Glutamatergic neuron (in vitro differentiated cells): ENCODE measurements at regions not wholly inside any gene's neighbourhood (a gene's known extent, or its start where the extent isn't known, plus 50 kb on each side); places are given as distances from the start of the nearest gene placed in this dataset.

Experiments used
- DNase-seq: peaks from one replicate; pipeline ENCODE4 v3.0.0; 2022
- H3K27ac Mint-ChIP-seq: one replicate; pipeline ENCODE4 v1.8.0; 2020; ENCODE audit warnings: mild to moderate bottlenecking, mixed read lengths, inconsistent platforms; ENCODE audit not compliant: unreplicated experiment
- H3K27me3 Mint-ChIP-seq: one replicate; pipeline ENCODE4 v1.8.0; 2020; ENCODE audit warnings: mild to moderate bottlenecking, moderate library complexity, mixed read lengths, inconsistent platforms; ENCODE audit not compliant: unreplicated experiment
- H3K36me3 Mint-ChIP-seq: one replicate; pipeline ENCODE4 v1.8.0; 2020; ENCODE audit warnings: mild to moderate bottlenecking, mixed read lengths, inconsistent platforms; ENCODE audit not compliant: unreplicated experiment
- H3K4me1 Mint-ChIP-seq: one replicate; pipeline ENCODE4 v1.8.0; 2020; ENCODE audit warnings: mild to moderate bottlenecking, low read depth, mixed read lengths, inconsistent platforms; ENCODE audit not compliant: unreplicated experiment
- H3K4me3 Mint-ChIP-seq: one replicate; pipeline ENCODE4 v1.8.0; 2020; ENCODE audit warnings: mild to moderate bottlenecking, mixed read lengths, inconsistent platforms; ENCODE audit not compliant: unreplicated experiment
- H3K9me3 Mint-ChIP-seq: one replicate; pipeline ENCODE4 v1.8.0; 2020; ENCODE audit warnings: mild to moderate bottlenecking, moderate library complexity, mixed read lengths, inconsistent platforms; ENCODE audit not compliant: unreplicated experiment
- TF ChIP-seq, protein P1 (sequence below): fragments of 200-600 bp; sonication (generic); IDR thresholded peaks from one replicate; pipeline ENCODE4 v1.5.0; 2021; ENCODE audit not compliant: partially characterized antibody, unreplicated experiment

DNA sequence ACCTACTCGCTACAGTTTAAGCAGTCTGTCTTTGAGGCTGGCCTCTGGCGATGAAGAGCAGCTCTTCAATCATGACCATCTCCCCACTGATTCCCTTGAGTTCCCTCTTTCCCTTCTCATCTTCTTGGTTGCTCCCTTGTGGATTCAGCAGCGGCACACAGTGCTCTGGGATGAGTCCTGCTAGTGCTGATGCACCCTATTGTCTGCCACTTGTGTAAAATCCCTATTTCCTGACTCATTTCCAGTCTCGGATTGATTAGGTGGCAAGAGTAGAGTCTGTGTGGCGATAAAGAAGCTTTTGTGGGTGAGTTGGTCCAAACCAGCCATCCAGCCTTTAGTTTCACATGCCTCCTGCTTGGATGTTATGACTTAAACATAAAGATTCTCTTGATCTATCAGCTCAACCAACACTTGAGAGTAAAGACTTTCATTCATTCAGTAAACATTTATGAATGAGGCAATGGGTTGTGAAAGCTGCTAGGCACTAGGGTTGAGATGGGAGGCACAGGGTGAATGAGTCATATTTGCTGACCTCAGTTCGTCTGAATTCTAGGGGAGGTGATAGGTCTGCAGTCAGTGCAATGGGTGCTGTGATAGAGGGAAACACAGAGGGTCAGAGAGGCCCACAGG, 219.4 kb upstream of the RAG2 start:
- H3K9me3 Mint-ChIP-seq, result no peaks in the 10 kb centered on the region
- no peaks in the 10 kb centered on the region for H3K36me3 Mint-ChIP-seq
- DNase-seq, result no peak
- H3K27me3 Mint-ChIP-seq, result no peaks in the 10 kb centered on the region
- H3K4me1 Mint-ChIP-seq, result peaks cover 3% of the 10 kb centered on the region
- TF ChIP-seq, protein P1, sequence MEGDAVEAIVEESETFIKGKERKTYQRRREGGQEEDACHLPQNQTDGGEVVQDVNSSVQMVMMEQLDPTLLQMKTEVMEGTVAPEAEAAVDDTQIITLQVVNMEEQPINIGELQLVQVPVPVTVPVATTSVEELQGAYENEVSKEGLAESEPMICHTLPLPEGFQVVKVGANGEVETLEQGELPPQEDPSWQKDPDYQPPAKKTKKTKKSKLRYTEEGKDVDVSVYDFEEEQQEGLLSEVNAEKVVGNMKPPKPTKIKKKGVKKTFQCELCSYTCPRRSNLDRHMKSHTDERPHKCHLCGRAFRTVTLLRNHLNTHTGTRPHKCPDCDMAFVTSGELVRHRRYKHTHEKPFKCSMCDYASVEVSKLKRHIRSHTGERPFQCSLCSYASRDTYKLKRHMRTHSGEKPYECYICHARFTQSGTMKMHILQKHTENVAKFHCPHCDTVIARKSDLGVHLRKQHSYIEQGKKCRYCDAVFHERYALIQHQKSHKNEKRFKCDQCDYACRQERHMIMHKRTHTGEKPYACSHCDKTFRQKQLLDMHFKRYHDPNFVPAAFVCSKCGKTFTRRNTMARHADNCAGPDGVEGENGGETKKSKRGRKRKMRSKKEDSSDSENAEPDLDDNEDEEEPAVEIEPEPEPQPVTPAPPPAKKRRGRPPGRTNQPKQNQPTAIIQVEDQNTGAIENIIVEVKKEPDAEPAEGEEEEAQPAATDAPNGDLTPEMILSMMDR, result no peak
- H3K27ac Mint-ChIP-seq, result no peak overlapping the region
- no peak overlapping the region for H3K4me3 Mint-ChIP-seq

DNA sequence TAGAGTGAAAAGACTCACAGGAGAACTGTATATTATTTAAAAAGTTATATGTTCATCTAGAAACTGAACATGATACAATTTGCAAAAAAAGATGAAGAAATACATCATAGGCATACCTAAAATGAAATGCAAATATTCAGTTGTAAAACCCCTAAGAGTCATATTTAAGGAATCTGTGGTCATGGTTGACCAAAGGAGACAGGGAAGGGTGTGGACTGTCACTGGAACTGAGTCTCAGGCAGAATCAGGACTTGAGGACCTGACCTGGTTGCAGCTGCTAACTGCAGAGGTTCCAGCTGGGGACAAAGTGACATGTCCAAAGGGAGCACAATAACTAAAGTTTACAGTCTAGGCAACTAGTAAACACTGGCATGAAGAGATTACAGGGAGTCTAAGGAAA, 211.3 kb upstream of the RAG2 start:
- peaks cover 14% of the 10 kb centered on the region for H3K4me1 Mint-ChIP-seq
- no peak for DNase-seq
- peaks cover 7% of the 10 kb centered on the region for H3K27me3 Mint-ChIP-seq
- peaks cover 7% of the 10 kb centered on the region for H3K9me3 Mint-ChIP-seq
- no peak overlapping the region for H3K4me3 Mint-ChIP-seq
- no peak overlapping the region for H3K27ac Mint-ChIP-seq
- H3K36me3 Mint-ChIP-seq, result no peaks in the 10 kb centered on the region
- TF ChIP-seq, protein P1, result no peak

DNA sequence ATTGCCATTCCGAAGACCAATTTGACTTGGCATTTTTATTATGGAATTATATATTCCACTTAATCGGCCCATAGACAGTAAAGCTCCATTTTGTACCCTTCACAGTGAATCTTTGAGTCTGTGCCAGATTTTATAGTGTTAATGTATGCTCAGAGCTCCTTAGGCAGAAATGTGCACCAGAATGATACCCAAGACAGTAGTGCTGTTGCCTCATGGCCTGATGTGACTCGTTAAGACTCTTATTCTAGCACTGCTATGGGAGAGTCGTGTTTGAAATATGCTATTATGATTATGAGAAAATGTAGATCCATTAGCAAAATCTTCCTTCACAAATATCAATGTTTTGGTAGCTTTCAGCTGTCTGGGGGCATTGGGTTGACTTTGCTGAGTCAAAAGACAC, 209.8 kb upstream of the RAG2 start:
- H3K4me1 Mint-ChIP-seq, result peaks cover 14% of the 10 kb centered on the region
- H3K9me3 Mint-ChIP-seq, result peaks cover 7% of the 10 kb centered on the region
- H3K27me3 Mint-ChIP-seq, result peaks cover 7% of the 10 kb centered on the region
- TF ChIP-seq, protein P1, result no peak
- no peaks in the 10 kb centered on the region for H3K36me3 Mint-ChIP-seq
- H3K27ac Mint-ChIP-seq, result no peak overlapping the region
- H3K4me3 Mint-ChIP-seq, result no peak overlapping the region
- no peak for DNase-seq

DNA sequence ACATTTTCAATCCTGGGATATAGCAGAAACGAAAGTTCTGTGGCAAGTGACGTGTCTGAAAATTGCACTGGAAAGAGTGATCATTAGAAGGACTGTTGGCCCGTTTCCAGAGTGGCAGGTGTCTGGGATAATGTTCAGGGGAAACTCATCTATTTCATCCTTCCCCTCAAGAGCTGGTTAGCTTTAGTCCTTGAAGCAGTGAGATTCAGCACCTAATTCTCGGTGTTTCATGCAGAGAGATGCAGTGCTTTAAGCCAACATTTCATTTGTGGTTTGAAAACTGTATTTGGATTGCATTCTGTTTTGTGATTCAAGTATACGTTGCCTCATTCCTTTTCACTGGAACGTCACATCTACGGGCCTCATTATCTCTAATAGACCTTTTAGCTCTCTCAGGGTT, 205.0 kb upstream of the RAG2 start:
- TF ChIP-seq, protein P1, result no peak
- no peak overlapping the region for H3K27ac Mint-ChIP-seq
- H3K27me3 Mint-ChIP-seq, result no peaks in the 10 kb centered on the region
- no peak overlapping the region for H3K4me3 Mint-ChIP-seq
- no peak for DNase-seq
- H3K4me1 Mint-ChIP-seq, result no peaks in the 10 kb centered on the region
- no peaks in the 10 kb centered on the region for H3K9me3 Mint-ChIP-seq
- H3K36me3 Mint-ChIP-seq, result no peaks in the 10 kb centered on the region

DNA sequence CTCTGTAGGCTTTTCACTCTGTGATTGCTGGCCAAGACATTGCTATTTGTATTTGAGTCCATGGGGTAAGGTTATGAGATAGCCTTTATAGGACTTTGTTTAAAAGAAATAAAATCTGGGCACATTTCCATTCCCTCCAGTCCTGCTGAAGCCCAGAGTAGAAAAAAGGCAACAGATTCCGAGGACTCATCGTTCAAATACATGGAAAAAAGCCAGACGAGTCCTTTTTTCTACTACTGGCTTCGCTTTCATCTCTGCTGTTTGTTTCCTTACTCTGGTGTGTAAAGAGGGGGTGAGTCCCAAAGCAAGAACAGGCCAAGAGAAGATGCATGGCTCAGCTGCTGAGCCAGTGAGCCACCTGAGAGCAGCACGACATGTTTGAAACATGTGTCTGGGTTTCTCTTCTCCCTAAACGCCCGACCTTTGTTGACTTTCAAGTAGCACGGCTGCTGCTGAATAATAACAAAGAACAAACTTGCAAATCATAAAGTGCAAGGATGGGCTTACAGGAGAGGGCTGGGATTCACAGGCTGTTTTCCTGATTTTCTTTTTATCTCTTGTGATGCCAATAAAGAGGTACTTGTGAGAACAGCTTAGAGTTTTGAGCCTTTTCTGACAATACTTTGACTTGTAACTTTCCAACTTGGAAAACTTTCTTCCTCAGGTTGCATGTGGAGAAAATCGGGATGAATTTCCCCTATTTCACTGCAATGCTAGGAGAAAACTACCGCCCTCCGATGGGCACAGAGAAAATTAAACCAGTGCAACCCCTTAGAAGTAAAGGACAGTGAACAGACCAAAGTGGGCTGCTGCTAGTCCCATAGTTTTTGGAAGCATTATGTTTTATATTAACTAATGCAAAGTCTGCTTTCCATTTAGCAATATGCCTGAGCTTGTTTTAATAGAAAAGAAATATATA, 195.2 kb upstream of the RAG2 start:
- H3K27ac Mint-ChIP-seq, result no peak overlapping the region

More for the DNA sequence above, 195.2 kb upstream of the RAG2 start:
- no peaks in the 10 kb centered on the region for H3K36me3 Mint-ChIP-seq
- DNase-seq, result no peak
- H3K4me1 Mint-ChIP-seq, result no peaks in the 10 kb centered on the region
- no peaks in the 10 kb centered on the region for H3K27me3 Mint-ChIP-seq
- H3K4me3 Mint-ChIP-seq, result no peak overlapping the region
- TF ChIP-seq, protein P1, result no peak
- no peaks in the 10 kb centered on the region for H3K9me3 Mint-ChIP-seq
